ENCODE measurements at regions not wholly inside any gene's neighbourhood (a gene's known extent, or its start where the extent isn't known, plus 50 kb on each side); places are given as distances from the start of the nearest gene placed in this dataset.
"Not testable (repeated sequence)": the region's sequence is repeated elsewhere in the genome, so short reads cannot be mapped to it uniquely, and the experiment has no call there.

DNA sequence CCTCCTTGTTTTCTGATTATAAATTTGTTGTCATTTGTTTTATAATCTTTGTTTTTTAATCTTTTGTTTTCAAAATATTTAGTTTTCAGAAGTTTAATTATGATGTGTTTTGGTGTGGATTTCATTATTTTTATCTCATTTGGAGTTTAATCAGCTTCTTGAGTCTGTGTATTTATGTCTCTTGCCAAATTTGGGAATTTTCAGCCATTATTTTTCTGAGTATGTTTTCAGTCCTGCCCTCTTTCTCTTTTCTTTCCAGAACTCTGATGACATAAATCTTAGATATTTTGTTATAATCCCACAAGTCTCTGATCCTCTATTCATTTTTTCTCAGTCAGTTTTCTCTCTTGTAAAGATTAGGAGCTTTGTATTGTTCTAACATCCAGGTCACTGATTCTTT, 89.8 kb downstream of the RHOU start:
- no peak for DNase-seq

DNA sequence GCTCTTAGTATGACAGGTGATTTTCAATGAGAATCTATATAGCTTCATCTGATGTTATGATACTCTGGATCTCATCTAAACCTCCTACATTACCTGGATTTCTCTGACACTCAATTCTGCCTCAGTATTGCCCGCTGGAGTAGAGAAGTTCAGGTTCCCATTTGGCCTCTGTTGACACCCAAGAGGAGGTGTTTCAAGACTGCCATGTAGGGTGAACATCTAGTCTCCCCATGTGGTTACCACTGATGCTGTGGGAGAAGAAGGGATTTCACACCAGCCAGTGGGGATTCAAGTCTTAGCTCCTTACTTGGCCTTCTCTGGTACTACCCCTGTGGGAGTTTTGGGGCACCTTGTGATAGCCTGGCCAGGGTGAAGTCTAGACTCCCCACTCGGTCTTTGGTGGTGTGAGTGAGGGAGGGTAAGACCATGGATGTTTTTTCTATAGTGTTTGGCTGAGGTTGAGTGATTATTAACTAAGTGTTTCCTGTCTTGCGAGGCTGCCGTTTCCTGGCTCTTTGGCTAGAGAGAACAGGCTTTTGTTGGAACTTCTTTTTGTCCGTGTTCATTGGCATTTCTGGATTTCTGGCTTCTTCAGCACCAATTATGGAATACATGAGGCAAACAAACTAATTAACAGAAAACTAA, 90.7 kb downstream of the RHOU start:
- no peak for DNase-seq

DNA sequence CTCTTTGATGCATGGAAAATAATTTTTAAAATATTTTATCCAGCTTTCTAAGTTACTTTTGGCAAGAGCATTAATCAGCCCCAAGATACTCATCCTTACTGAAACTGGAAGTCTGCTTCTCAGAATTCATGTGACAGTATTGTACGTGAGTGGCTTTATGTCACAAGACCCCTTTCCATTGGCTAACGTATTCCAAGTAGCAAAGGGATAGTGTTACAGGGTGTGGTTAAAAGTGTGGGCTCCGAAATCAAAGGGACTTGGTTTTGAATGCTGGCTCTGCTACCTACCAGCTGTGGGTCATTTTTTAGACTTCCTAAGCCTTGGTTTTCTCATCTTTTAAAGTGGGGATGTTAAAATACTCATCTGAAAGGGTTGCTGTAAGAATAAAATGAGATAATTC, 91.7 kb downstream of the RHOU start:
- DNase-seq: no peak

DNA sequence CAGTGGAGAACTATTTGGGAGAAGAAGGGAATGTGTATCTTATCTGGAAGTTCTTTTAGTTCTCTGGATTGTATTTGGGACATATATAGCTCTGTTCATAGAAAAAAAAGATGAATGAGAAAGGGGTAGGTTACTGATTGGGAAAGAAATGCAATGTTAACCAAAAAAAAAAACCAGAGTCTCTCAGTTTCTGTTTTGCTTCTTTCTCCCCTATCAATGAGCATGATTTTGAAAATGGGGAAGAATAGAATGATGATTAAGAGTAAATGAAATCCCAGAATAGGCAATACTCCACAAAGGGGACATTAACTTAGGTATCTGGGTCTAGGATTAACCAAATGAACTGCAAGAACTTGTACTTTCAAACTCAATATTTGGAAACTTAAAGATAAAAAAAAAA, 92.9 kb downstream of the RHOU start:
- DNase-seq: no peak

DNA sequence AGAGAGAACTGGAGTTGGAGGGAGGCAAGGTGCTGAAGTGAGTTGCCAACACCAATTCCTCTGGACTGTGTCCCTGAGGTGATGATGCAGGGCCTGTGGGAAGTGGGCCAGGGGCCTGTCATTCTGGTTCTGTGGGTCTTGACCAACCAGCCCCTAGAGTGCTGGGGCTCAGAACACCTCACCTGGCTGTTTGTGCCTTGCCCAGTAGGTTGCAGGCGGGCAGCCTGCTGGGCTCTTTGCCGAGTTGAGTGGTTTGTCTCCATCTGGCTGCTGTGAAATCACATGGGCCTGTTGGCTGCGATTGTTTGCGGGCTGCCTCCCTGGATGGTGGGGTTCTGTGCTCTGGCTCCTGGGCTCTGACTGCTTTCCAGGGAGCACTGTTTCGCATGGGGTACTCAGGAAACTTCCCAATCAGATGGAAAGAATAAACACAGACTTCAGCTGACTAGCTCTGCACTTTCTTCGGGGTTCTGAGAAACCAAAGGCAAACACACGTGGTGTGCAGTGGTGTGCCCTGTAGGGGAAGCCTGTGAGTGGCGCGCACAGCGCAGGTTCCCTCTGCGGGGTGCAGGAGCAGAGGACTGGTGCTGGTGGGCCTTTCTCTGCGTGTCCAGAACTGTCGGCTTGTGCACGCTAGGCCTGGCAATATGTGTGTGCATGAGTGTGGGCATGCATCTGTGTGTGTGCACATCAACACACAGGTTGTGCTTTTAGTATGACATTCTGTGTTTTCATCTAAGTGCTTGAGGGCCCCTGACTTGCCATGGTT, 95.1 kb downstream of the RHOU start:
- no peak for DNase-seq

DNA sequence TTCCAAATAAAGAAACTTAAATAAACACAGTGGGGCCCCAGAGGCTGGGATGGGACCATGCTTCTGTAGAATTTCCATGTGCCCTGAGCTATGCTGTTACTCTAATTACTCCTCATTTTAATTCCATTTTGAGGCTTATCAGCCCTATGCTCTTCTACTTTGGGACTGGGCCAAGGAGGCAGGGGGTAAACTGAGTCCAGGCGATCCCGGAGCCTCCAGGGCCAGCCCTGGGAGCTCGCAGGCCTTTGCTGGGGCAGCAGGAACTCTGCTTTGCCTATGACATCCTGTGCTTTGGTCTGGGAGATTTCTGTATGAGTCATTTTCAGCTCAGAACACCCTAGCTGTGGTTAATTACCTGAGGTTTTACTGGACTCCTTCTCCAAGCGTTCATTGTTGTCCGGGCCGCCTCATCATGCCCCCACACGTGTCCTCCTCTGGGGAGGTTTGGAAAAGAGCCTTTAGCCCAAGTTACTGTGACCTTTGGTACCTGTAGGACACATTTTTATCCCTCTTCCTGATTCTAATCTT, 95.7 kb downstream of the RHOU start:
- DNase-seq: no peak

DNA sequence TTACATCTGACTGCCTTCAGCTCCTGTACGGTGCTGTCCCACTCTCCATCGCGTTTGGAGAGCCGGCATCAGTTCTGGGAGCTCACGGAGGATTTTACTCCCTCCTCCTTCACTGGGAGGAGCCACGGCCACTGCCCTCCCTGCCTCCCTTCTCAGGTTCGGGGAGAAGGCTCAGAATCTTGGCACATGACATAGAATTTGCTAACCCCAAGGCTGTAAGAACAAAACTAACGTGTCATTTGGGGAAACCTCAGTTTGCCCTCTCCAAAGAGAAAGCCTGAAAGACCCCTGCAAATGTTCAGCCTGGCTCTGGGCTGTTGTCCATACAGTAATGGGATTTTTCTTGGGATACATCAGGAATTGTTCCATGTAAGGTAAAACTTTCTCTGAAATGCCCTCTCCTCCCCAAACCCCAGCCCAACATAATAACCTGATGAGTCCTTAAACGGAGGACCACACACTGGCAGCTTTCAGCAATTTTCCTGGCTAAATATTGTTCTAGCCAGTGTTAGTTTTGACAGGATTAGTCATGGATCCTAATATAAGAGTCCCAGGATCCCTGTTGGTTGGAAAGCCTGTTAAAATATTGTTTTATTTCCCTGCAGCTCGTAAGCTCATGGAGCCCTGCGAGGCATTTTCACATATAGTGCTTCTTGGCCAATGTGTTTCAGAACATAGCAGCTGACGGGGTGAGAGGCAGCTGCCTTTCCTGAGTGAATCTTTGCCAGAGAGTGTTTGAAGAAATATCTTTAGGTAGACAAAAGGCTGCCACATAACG, 98.8 kb downstream of the RHOU start:
- no peak for DNase-seq

DNA sequence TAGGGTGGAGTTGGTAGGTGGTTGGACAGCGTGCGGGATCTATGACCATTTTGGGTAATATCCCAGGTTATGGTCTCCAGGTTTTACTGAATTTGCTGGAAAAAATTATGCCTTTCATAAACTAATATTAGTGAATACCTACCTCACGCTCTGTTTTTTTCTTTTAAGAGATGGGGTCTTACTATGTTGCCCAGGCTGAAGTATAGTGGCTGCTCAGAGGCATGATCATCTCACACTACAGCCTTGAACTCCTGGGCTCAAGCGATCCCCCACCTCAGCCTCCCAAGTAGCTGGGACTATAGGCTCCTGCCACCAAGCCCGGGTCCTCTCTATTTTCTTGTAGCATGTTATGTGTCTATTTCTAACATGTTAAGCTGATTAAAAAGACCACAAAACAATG, 100.2 kb downstream of the RHOU start:
- no peak for DNase-seq

DNA sequence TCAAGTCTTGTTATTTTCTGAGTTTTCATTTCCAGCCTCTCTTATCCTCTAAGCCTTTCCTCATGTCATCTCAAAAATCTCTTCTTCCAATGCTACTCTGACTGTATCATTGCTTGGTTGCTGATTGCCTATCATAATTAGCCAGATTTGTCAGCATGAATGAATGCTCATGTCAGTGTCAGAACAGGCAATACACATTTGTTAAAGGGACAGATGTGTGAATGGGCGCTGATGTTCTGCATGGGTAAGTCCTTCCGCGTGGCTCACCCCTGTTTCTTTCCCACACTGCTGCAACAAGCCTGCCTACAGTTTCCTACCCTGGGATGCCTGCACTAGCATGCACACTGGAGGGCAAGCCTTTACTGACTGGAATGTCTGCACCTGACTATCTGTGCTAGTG, 100.6 kb downstream of the RHOU start:
- DNase-seq: no peak

DNA sequence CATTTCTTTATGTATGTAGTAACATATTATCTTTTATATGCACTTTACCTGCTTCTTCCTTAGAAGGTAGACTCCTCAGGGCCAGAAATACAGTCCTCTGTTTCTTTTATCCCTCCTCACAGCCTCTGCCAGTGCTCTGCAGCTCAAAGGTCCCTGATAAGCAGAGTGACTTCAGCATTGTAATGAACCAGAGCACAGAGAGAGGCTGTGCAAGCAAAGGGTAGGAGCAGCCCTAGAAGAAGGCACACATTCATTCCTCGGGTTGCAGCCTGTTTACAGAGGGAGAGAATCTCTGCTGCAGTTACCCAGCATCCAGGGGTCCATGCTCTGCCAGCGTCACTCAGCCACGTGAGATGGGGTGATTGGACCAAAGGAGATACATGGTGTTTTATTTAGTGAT, 101.1 kb downstream of the RHOU start:
- DNase-seq: no peak

DNA sequence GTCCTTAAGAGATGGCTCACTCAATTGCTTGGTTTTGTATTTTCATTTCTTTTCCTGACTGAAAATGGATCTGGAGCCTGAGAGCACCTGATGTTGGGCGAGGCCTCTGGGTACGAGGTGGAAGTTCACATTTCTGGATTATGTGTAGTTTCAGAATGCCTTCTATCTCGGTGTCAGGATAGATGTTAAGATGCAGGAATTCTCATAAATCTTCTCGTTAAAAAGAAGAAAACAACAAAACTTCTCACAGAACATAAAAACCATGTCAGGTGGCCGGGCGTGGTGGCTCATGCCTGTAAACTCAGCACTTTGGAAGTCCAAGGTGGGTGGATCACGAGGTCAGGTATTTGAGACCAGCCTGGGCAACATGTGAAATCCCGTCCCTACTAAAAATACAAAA, 101.8 kb downstream of the RHOU start:
- DNase-seq: no peak

DNA sequence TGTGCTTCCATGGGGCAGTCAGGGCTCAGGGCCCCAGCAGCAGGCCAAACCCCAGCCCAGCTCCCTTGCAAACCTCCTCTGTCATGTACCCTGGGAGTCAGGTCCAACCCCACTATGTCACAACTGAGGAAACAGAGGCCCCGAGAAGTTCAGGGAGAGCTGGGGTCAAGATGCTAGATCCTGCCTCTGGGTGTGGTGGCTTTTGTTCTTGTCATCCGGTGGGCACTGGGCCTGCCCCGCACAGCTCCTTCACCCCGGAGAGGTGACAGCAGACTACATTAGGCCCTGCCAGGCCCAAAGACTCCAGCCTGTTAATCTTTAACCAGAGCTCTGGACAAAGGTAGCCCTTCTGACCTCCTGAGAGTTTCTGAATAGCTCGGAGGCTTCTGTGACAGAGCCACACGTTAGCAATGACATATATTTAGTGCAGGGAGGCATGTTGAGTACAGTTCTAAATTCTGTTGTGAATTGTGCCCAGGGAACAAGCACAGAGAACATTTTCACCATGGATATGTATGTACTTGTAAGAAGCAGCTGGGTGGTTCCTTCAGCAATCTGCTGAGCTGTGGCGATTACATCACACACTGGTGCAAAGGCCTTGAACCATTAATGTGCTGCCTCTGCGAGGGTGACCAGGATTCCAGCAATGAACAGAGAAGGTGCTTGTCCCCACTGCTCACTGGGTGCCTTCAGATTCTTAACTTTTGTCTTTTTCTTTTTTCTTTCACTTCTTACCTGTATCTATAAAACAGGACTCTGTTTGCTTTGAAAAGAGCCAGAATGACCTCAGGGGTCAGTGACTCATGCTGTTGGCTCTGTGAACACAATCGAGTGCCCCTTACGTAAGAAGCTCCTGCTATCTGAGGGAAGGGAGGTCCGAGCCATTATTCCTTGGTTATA, 102.8 kb downstream of the RHOU start:
- no peak for DNase-seq

DNA sequence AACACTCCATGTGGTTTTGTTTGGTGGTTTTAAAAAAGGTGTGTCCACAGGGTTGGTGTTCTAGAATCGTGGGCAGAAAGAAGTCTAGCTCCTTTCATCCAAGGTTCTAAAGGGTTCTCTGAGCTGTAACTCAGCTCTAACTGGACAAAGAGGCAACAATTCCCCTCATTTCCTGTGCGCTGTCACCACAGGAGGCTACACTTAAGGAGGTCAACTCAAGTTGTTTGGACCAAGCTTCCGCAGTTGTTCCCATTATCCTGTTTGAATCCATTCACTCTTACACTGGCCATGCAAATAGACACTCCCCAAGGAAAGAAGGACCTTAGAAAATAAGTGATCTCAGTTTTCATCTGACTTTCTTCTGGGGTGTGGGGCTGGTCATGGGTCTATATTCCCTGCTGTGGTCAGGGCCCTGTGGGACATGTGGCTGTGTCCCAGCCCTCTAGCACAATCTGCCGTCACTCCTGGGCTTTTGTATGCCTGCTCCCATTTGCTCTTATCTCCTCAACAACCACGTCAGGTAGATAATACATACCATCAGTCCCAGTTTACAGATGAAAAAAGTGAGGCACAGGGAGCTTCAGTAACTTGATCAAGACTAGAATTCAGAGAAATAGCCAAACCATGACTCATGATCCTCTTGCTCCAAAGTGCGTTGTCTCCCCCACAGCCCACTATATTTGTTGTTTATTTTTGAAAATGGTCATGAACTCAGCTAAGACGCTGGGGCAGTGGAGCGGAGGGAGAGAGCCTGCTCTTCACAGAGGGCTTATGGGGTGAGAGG, 103.6 kb downstream of the RHOU start:
- DNase-seq: no peak

DNA sequence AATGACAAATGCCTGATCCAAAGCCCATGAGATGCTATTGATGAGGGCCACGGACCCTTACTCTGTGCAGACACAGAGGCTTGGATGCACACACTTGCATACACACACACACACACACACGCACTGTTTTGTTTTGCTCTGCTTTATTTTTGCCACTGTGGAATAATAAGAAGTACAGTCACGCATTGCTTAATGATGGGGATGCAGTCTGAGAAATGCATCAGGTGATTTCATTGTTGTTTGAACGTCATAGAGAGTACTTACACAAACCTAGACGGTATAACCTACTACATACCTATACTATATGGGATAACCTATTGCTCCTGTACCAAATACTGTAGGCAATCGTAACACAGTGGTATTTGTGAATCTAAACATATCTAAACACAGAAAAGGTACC, 104.4 kb downstream of the RHOU start:
- no peak for DNase-seq

DNA sequence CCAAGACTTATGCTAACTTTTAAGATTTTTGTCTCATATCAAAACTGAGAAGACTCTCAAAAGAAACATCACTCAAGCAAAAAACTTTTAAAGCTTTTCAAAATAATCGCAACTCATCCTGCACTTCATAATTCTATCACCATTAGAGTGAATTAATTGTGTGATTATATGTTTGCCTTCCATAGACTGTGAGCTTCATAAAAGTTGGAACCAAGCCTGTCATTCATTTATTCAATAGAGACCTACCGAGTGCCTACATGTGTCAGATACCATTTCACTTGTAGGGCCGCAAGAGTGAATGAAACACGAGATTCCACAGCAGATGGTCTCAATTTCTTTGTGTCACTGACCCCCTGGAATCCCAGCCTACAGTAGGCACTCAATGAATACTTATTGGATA, 106.4 kb downstream of the RHOU start:
- DNase-seq: no peak

DNA sequence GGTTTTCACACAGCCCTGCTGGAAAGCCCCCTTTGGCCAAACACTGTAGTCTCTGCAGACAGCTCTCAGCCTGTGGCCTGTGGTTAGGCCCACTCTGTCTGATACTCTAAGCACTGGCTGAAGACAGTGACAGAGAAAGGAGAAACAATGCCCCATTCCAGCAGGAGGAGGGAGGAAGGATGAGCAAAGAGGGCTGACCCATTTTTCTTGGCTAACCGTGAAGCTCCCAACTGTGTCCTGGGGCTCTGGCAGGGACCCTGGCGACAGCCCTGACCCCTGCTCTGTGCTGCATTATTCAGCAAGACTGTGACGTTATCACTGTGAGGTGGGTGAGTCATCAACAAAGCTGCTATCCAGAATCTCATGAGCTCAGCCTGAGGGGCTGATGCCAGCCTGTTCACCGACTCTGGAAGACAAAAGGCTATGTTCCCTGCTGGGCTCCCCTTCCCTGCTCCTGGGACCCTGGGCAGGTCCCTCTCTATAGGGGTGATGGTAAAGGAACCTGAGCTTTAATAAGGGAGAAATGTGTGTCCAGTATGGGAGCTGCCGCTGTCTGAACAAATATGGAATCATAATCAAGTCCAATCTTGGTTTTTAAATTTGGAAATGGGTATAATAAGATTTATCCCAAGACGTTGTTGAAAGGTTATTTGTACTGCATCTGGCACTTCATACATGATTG, 107.0 kb downstream of the RHOU start:
- DNase-seq: no peak

DNA sequence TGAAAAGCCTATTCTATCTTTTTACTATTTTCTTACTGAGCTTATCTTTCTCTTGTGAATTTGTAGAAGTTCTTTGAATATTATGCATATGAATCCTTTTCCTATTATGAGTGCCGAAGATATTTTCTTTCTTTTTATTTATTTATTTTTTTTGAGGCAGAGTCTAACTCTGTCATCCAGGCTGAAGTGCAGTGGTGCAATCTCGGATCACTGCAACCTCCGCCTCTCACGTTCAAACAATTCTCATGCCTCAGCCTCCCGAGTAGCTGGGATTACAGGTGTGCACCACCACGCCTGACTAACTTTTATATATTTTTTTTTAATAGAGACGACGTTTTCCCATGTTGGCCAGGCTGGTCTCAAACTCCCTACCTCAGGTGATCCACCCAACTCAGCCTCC, 109.8 kb downstream of the RHOU start:
- no peak for DNase-seq

DNA sequence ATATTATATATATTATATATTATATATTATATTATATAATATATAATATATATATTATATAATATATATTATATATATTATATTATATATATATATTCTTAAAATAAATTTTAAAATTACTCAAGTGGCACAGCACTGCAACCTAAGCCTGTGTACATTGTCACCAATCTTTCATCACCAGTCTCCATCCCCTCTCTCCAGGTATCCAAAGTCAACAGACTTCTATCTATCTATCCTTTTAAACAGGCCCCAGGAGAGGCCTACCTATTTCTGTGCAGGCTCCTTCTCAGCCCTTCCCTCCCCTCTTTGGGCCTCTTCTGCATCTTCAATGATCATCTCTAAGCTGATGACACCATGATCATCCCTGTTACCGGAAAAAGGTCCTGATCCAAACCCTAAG, 111.7 kb downstream of the RHOU start:
- DNase-seq: no peak

DNA sequence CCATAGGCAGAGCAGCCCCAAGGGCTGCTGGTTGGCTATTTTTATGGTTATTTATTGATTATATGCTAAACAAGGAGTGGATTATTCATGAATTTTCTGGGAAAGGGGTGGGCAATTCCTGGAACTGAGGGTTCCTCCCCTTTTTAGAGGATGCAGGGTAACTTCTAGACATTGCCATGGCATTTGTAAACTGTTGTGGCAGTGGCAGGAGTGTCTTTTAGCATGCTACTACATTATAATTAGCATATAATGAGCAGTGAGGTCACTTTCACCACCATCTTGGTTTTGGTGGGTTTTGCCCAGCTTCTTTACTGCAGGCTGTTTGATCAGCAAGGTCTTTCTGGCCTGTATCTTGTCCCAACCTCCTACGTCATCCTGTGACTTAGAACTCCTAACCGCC, 112.2 kb downstream of the RHOU start:
- not testable (repeated sequence) for DNase-seq

DNA sequence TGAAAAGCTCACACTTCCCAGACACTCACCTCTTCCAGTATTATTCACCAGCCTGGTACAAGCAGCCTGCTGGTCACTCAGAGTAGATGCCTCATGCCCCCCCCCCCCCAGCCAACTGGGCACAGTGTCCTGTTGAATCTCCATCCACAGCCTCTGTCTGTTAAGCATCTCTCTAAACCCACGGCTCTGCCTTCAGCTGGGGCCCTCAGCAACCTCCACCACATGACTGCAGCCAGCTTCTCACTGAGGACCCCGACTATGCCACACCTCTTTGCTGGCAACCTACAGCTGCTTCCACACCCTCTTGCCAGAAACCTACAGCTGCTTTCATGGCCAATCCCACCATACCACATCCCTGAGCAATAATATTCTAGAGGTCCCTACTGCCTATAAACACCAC, 113.1 kb downstream of the RHOU start:
- DNase-seq: no peak

DNA sequence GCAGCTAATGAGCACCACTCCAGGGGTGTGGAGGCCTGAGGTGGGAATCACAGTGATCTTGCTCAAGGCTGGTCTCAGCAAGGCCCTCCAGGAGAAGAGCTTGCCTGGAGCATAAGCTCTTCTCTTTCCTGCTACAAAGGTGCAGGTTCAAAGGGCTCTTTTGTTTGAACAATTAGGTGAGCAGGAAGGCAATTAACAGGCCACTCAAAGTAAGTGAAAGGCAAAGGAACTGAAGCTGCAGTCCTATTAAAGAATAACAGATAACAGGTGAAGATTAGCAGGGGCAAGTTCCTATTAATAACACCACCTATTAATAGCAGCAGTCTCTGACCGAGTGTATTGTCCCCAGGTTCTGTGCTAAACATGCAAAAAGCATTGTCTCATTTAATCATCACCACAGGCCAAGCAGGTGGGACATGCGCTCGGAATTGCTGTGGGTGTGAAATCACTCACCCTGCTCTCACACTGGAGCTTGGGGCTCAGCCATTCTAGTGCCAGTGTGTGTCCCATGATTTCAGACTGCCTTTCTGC, 113.8 kb downstream of the RHOU start:
- no peak for DNase-seq
